Left cardiac atrium (tissue), 4 donors: ENCODE measurements at regions not wholly inside any gene's neighbourhood (a gene's known extent, or its start where the extent isn't known, plus 50 kb on each side); places are given as distances from the start of the nearest gene placed in this dataset.

ENCODE experiments used
- ATAC-seq, 2 donors: fragments of 200-7000 bp; cut with Tn5 transposase; one replicate each; pipeline ENCODE4 v1.9.1; 2020; ENCODE audit warnings: mild to moderate bottlenecking in 2 of 2, moderate library complexity in 2 of 2
- DNase-seq: peaks from one replicate; pipeline ENCODE4 v3.0.0-alpha.2; 2020
- intact Hi-C, 2 donors: fragments of 100-400 bp; cut with DNase I; formaldehyde crosslinking; loops; one replicate each; pipeline versions ENCODE4 v1.14.1 to v1.15.1; 2022 to 2023
- donor health status: DM: no; HTN: yes; CAD: no.
- donor health status: DM: no; HTN: yes; CAD: no; lungs with severe emphysema.
- donor health status: DM: yes; HTN: yes; CAD: no.
- donor health status: Dilated cardiomyopathy.

DNA sequence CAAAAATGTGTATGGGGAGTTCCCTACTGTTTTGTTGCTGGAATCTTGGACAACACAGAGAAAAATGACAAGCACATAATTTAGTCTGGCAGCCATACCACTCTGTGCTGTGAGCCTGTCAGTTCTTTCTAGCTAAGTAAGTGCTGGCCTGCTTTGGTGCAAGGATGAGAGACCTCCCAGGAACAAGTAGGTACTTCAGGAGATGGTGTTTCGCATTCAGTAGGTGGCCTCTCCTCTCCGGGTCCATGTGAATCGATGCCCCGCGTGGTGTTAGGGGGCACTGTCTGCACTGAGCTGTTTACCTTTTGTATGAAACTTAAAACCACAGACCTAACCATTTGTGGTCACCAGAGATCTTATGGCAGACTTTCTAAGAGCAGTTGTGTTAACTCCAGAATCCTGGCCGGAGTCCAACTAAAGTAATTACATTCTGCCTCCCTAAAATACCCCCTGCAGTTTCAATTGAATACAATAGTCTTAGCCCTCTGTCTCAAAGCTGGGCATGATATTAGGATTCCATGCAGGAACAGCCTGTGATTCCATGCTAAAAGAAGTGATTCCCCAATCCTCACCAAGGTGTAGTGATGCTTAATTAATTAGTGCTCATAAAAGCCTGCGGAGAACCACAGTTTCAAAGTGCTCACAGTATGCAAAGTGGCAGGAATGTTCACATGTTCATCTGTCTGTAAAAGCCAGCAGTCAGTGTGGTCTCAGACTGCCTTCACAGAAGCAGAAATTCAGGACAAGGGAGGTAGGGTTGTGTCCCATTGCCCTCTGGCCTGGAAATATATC lies 64.2 kb downstream of the LLPH start:
- DNase-seq (no peak), ATAC-seq (no peak)
- intact Hi-C loops: no loop called here

DNA sequence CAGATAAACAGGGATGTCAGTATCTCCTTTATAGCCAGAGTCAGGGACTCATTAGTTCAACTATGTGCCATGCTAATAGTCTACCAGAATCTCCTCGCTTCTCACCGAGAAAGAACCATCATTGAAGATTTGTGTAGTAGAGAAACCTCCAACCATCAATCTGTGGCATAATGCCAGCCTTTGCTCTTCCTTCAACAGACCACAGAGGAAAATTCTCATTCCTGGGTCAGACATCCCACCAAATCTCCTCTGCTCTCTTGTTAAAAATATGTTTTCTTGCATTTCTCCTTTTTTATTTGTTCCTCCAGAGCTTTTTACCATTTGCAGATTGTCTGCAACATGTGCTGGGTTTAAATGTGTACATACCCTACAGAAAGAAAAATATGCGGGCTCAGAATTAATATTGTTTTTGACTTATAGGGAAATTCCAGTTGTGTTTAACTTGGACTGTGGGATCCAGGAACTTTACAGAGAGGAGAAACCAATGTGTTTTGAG lies 64.9 kb downstream of the LLPH start:
- ATAC-seq: no peak
- intact Hi-C loops: no loop called here

DNA sequence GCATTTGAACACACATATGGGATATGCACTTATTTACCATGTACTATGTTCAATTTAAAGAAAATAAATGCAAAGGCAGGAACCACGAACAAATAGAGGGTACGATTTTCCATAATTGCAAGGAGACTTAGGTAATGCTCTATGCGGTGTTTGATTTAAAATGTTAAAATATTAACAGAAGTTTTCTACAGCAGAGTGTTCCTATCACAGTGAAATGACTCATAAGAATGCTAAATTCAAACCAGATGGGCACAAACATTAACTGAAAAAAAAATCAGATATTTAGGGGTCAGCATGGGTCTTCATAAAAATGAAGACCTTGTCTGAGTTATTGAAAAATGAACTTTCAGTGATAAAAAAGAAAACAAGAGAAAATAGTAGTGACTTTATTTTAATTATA lies 65.4 kb downstream of the LLPH start:
- ATAC-seq (no peak), DNase-seq (no peak)
- intact Hi-C loops: no loop called here

More for the DNA sequence above, 64.9 kb downstream of the LLPH start:
- no peak for DNase-seq

DNA sequence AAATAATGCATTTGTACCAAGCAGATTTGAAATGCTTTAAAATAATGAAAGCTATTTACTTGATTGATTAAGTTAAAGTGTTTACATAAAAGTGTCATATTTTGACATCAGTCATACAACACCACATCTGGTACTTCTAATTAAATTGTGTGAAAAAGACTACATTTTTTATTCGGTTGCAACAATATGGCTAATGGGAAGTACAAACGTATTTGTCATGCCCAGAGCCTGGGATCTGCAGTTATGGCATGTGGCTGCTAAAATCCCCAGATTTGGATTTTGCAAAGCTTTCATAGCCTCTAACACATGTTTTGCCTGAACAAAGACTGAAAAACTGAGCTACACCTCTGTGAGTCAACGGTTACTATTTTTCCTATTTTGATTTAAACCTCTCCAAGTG lies 66.6 kb downstream of the LLPH start:
- ATAC-seq (no peak), DNase-seq (no peak)
- intact Hi-C loops: no loop called here

DNA sequence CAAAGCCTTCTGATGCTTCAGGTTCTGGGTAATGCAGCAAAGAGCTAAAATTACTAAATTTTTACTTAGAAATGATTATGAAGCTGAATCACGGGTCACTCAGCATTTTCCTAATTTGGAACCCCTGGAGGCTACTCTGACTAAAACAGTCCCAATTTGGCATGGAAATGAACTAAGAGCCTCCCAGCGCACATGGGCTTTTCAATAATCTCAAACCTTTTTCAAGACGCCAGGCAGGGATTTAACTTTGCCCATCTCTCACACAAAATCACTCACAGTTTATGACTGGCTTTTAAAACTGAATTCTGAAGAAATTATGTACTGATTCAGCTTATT lies 68.3 kb downstream of the LLPH start:
- DNase-seq: no peak
- intact Hi-C loops: no loop called here
- no peak for ATAC-seq

DNA sequence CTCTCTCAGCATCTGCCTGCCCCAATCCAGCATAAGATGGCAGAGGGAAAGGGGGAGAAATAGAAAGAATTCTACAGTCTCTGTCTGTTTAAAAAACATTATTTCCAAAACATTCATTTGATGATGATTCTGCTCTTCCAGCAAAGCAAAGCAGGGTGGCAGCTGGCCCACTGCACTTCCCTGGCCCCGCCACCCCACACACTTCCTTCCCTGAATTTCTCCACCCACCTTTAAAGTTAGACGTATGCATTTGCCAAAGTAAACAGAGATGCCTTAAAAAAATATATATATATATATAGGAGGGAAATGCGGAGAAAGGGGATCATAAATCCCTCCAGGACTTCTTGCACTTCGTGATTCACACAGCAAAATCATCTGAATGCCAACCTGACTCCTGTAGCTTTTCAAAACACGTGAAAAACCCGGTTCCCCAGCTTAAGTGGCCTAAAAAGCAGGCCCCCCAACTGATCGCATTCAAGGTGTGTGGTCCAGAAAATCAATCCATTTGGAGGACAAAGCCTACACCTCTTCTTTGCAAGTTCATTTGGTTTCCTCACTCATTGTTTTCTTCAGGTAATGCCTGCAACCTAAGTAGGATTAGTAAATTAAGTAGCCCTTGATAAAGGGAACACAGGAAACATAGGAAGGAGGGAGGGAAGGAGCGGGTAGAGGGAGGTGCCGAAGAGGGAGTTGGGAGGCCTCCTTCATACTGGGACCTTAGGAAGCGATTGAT lies 68.8 kb downstream of the LLPH start:
- DNase-seq (no peak), ATAC-seq (no peak)
- intact Hi-C loops: no loop called here

DNA sequence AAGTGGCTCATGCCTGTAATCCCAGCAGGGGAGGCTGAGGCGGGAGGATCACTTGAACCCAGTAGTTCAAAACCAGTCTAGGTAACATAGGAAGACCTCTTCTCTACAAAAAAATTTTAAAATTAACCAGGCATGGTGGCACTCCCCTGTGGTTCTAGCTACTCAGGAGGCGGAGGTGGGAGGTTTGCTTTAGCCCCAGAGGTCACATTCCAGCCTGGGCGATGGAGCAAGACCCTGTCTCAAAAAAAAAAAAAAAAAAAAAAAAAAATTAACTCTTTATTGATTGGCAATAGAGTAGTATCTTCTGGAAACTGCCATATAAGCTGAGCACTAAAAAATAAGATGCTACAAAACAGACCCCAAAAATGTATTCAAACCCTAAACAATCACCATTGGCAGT lies 69.5 kb downstream of the LLPH start:
- intact Hi-C loops: no loop called here
- DNase-seq (no peak), ATAC-seq (no peak)

DNA sequence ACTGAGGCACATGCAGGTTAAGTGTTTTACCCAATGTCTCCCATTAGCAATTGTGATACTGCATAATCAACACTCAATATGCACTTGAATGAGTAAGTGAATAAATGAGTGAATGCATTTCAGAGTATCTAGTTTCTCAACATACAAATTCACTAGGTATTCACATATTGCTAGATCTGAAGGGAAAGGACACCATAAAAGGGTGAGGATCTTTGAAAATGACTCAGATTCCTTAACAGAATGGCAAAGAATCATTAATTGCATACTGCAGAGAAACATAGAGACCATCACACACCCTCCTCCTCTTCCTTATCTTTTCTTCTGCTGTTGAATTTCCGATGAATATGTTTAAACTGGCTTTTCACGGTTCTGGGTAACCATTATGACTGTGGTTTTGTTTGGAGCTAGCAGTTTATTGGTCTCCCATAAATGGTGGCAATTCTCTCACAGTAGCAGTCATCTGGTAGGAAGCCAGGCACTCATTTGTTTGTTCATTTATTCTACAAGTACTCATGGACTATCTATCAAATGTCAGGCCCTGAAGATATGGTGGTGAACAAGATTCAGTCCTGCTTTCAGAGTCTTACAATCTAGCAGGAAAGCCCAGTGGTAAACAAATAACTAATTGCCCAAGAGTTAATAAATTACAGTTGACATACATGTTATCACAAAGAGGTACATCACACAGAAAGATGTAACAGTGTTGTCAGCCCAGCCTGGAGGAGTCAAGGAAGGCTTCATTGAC lies 70.2 kb downstream of the LLPH start:
- ATAC-seq: no peak
- intact Hi-C loops: no loop called here
- DNase-seq: no peak

DNA sequence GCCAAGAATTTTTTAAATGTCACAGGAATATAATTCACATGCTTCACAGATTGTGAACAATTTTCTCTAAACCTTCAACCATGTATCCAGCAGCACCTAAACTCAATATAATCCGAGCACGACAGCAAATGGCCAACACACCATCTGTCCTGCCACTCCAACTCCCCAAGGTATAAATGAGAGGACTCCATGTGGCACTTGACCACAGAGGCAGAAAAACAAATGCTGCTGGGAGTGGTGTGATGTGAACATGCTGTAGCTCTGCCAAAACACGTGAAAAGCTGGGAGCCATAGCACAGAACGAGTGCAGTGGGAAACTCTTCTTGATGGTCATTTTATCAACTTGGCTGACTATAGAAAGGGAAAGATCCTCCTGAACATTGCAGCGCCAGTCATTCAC lies 70.9 kb downstream of the LLPH start:
- intact Hi-C loops: no loop called here
- DNase-seq (no peak), ATAC-seq (no peak)

DNA sequence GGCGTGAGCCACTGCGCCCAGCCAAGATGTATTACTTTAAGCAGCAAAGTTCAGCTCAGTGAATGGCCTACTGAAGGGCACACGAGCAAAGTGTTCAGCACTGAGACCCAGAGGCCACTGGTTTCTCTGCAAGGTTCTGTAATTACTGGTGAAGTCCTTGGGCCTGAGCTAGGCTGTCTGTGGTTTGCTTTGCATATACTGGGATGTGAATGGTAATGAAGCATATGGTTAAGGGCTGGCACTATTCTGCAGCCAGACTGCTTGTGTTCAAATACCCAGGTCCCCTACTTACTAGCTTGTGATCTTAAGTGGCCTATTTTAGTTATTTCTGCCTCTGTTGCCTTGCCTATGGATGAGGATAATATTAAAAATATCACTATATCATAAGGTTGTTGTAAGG lies 72.0 kb downstream of the LLPH start:
- DNase-seq (no peak), ATAC-seq (no peak)
- intact Hi-C loops: no loop called here

DNA sequence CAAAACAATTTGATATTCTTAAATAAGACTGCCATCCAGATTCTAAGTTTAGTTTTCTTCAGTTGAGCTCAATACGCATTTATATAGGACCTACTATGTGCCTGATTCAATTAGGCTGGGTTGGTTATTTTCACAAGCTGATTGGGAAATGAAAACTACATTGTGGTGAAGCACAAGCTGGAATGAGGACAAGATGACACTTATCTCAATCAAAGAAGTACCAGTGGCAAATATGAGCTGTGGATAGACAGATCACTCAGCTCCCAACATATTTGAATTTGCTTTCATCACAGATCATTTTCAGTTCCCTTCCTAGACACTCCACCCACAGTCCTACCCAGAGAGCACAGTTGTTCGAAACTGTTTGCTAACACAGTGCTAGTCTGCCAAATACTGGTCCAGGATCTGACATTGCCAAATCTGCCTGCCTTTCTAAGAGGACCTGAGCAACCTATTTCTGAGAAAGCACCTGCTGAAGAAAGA lies 74.7 kb downstream of the LLPH start:
- ATAC-seq (no peak), DNase-seq (no peak)
- intact Hi-C loops: no loop called here

DNA sequence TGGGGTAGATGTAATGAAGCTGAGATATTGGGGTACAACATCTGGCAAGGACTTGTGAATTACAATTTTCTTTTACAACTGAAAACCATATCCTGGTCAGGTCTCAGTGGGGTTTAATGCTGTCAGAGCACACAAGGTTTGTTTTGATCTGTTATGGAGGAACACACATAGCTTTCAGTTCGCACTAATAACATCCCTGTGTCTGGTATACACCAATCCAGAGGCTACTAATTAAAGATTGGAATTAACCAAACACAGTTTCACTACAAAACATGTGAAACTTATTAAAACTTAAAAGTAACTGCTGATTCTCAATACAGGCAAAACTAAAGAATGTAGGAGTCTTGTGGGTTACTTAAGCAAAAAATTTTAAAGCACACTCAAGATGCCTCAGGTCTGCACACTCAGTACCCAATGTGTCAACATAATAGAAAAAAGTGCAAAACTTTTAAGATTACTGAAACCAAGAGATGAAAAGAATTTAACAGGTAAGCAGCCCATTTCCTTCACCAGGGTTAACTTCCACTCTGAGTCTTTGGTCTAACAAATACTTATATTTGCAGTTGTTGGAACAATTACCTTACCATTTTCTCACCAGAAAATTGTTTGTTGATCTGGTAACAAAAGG lies 77.4 kb downstream of the LLPH start:
- ATAC-seq (no peak), DNase-seq (no peak)
- intact Hi-C loops: no loop called here

DNA sequence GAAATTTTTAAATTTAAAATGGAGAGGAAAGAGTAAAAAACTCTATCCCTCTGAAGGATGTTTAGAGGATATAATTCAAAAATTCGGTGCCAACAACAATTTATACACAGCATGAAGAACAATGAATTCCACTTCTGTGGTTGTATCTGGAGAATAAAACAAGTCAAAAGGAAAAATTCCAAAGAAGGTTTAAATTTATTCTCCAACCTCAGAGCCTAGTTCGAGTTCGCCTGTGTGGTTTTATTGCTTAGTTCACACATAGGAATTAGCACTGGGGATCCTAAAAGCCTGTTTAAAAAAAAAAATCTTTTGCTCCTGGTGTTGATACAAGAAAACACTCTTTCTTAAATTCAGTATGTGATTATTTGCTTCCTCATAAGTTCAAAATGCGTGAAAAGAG lies 79.2 kb downstream of the LLPH start:
- no peak for ATAC-seq
- DNase-seq: no peak

DNA sequence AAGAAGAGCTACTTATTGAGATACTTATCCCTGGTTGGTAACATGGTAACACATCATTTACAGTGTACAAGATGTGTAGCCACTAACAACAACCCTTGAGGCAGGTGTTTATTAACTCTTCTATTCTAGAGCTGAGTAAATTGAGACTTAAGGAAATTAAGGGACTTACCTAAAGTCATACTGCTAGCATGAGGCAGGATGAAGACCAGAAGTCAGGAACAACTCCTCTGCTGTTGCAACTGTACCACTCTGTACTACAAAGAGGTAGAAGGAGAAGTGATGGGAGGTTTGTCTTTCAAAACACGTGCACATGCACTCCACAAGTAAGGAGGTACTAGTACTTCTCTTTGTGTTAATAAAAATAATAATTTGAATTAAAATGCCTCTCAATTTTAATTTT lies 79.9 kb downstream of the LLPH start:
- ATAC-seq: no peak

More for the DNA sequence above, 79.2 kb downstream of the LLPH start:
- intact Hi-C loops: no loop called here

DNA sequence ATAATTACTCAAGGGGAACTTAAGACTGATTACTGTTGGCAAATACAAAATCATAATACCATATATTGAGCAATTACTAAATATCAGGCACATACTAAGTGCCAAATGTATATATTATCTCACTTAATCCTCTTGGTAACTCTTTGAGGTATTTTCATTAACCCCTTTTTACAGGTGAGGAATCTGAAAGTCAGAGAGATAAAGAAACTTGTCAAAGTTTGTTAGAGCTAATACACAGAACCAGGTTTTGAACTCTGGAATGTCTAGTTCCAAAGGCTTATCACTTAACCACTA lies 80.3 kb downstream of the LLPH start:
- DNase-seq (no peak), ATAC-seq (no peak)
- intact Hi-C loops: no loop called here

More for the DNA sequence above, 79.9 kb downstream of the LLPH start:
- DNase-seq: no peak
- intact Hi-C loops: no loop called here

DNA sequence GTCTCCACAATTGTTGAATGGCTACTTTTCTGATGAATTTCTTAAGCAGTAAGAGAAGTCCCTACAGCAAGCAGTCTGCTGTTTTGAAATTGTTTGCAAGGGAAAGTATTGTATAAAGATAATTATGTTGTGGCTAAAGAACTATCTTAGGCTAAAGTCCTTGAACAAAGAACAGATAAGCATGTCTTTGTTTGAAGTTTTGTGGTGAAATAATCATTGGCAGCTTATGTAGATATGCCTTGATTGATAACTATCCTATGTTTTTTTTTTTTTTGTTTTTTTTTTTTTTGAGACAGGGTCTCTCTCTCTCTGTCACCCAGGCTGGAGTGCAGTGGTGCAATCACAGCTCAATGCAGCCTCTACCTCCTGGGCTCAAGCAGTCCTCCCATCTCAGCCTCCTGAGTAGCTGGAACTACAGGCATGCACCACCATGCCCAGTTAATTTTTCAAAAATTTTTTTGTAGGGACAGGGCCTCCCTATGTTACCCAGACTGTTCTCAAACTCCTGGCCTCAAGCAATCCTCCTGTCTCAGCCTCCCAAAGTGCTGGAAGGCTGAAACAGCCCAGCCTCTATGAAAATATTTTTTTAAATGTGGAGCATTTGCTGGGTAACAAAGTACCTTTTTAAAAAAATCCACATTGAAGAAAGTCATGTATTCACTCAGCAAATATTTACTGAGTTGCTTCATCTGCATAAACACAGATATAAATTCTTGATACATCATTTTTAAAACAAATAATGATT lies 80.8 kb downstream of the LLPH start:
- no peak for ATAC-seq
- no peak for DNase-seq
- intact Hi-C loops: no loop called here

DNA sequence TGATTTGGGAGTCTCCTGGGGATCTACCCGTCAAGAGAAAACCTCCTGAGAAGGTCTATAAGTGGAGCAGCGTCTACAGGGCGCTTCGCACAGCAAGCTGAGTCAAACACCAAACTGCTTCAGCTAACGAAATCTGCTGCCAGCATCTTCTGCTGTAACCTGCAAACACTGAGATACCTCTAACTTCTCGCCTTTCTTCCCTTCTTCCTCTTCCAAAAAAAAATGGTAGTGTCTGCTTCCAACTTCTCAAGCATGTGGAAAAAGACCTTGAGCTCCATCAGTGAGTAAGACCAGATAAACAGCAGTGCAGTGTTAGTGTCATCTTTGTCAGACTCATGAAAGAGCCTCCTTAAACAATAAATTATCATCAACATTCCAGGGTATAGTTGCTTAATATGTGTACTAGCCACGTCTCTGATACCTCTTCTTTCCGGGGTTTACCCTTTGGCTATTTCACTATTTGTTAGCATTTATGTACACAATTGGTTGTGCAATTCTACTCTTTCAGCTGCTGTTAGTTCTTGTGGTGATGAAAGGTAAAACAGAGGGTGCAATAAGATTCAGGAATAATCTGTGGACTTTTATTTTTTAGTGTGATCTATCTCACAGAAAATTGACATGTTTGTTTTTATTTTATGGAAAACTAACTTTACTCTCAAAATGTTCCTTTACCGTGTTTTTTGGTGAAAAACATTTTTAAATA lies 81.6 kb downstream of the LLPH start:
- ATAC-seq (no peak), DNase-seq (no peak)
- intact Hi-C loops: no loop called here

DNA sequence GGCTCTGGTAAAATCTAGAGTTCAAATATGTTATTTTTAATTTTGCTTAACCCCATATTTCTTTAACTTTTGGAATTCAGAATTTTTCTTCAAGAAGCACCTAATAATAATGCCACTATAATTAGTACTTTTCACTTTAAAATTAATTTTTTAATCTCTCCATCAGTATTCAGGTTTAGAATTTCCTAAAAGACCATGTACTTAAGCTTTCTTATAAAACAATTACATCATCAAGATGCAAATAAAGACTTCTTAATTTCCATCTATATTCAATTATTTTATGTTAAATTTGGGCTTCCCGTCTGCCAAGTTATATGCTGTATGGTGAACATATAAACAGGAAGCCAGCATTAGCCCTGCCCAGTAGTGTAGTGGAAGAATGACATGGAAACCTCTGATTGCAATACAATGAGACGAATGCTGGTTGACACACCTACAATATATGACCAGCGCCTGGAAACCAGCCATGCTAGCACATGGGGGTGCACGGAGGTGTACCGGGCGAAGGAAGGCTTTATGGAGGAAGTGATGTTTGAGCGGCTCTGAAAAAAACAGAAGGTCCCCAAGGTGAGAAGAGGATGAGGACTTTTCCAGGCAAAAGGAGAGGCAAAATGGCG lies 82.2 kb downstream of the LLPH start:
- ATAC-seq (no peak), DNase-seq (no peak)
- intact Hi-C loops: no loop called here
